ENCODE measurements at regions not wholly inside any gene's neighbourhood (a gene's known extent, or its start where the extent isn't known, plus 50 kb on each side); places are given as distances from the start of the nearest gene placed in this dataset.
"Not testable (repeated sequence)": the region's sequence is repeated elsewhere in the genome, so short reads cannot be mapped to it uniquely, and the experiment has no call there.

DNA sequence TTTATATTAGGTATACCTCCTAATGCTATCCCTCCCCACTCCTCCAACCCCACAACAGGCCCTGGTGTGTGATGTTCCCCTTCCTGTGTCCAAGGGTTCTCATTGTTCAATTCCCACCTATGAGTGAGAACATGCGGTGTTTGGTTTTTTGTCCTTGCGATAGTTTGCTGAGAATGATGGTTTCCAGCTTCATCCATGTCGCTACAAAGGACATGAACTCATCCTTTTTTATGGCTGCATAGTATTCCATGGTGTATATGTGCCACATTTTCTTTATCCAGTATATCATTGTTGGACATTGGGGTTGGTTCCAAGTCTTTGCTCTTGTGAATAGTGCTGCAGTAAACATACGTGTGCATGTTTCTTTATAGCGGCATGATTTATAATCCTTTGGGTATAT, 345.1 kb upstream of the FANCL start:
- not testable (repeated sequence) for TF ChIP-seq MAZ (IDR thresholded peaks at IDR 0.05; ENCODE audit: borderline replicate concordance, low read depth, low read length); POLR2A (IDR thresholded peaks at IDR 0.05; ENCODE audit: low read length); RAD21 (conservative IDR thresholded peaks at IDR 0.05 in 1 of 2, IDR thresholded peaks at IDR 0.05 in 1 of 2); HMGXB4 (CRISPR knock-in tag; IDR thresholded peaks at IDR 0.05; ENCODE audit: borderline replicate concordance)
- TF ChIP-seq, protein P1, sequence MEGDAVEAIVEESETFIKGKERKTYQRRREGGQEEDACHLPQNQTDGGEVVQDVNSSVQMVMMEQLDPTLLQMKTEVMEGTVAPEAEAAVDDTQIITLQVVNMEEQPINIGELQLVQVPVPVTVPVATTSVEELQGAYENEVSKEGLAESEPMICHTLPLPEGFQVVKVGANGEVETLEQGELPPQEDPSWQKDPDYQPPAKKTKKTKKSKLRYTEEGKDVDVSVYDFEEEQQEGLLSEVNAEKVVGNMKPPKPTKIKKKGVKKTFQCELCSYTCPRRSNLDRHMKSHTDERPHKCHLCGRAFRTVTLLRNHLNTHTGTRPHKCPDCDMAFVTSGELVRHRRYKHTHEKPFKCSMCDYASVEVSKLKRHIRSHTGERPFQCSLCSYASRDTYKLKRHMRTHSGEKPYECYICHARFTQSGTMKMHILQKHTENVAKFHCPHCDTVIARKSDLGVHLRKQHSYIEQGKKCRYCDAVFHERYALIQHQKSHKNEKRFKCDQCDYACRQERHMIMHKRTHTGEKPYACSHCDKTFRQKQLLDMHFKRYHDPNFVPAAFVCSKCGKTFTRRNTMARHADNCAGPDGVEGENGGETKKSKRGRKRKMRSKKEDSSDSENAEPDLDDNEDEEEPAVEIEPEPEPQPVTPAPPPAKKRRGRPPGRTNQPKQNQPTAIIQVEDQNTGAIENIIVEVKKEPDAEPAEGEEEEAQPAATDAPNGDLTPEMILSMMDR (IDR thresholded peaks at IDR 0.05), result not testable (repeated sequence)

Data from A549 (cell line).